T1000 (cell line): ENCODE measurements at regions not wholly inside any gene's neighbourhood (a gene's known extent, or its start where the extent isn't known, plus 50 kb on each side); places are given as distances from the start of the nearest gene placed in this dataset.

ENCODE experiments used
- DNase-seq: peaks from one replicate; lab custom pipeline; 2025; ENCODE audit warnings: mixed read lengths; lab: John Stamatoyannopoulos, UW

DNA sequence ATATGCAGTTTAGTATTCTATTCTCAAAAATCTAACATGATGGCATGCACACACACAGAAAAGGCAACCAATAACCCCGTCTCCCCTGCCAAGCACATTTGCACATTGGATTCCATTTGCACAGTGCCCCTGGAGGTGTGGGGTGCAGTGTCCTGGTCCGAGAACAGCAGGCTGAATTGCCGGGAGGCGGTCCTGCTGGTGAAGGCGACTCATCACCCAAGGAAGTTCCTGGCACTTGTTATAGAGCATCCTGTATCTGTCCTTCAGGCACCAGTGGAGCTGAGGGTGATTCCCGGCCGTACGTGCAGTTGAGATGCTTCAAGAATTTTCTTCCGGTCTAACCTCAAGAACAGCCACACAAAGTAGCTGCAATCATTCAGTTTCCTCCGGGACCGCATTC lies 73.0 kb upstream of the RAB12 start:
- DNase-seq = no peak

DNA sequence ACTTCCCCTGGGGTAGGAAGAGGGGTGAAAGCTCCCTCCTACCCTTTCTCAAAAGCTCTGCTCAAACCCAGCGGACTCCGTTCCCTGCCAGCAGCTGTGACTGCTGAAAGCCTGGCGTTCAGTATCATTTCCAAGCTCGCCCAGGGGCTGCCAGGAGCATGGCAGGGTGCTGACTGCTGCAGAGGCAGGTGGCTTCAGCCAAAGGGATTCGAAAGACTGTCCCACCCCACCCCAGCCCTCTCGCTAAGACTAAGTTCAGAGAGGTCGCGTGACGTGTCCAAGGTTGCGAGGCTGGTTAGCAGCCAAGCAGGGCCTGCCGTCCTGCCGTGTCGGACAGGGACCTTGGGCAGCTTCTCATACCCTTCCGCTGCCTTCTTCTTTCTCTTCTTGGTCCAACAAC lies 72.3 kb upstream of the RAB12 start:
- DNase-seq = no peak

DNA sequence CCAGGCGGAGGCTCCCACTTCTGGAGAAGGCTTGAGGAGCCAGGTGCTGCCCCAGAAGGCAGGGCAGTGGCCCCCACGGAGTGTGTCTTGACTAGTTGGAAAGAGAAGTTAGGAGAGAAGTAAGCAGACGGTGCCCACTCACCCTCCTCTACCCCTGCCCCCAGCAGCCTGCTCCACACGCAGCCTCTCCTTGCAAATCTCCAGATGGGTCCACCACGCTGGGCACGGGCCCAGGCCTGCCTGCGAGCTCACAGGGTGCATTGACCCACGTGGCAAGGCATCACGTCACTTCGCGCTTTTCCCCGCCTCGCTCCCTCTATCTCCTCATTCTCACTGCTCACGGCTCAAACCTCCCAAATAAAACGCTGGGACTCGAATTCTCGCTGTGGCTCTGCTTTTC lies 71.8 kb upstream of the RAB12 start:
- DNase-seq = no peak

DNA sequence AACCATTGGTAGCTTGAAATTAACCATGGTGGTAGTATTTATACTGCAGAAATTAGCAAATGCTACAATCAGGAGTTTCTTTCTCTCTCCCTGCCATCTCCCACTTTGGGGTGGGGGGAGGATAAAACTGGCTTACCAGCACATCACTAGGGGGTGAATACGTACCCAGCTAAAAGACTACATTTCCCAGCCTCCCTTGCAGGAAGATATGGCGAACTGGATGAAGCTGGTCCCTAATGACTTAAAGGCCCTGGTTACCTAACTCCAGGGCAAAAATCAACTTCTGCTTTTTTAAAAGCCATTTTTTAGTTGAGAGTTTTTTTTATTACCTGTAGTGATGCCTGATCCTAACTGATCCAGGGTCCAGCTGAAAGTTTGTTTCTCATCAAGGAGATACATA lies 70.3 kb upstream of the RAB12 start:
- DNase-seq = no peak

DNA sequence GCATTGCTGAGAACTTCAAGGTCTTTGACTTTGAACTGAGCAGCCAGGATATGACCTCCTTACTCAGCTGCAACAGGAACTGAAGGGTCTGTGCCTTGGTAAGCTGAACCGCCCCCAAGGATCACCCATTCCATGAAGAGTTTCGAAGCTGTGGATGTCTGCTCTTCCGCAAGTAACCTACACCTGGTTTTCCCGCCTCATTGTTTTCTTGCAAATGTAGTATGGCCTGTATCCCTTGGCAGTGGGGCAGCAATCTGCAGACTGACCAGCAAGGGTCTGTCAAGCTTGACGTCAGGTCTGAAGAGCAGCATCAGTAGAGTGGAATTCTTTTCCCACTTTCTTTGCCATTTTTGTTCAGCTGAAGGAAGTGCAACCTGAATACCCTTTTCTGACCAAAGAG lies 62.6 kb upstream of the RAB12 start:
- no peak for DNase-seq

DNA sequence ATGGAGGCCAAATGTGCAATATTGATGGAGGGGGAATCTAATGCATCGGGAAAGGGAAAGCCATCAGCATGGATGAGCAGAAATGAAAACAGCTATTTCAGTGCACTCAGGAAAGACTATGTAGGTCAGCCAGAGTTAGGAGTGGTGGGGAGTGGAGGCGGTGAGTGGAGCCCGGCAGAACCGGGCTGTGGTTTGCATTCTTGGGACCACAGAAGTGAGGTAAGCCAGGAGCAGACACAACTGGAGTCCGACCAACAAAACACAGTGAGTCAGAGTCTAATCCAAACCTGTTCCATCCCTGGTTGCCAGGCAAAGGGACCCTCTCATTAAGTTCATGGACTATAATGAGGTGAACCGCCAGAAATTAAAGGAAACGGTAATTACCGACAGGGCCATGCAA lies 61.1 kb upstream of the RAB12 start:
- peak; percentile 27 for DNase-seq

DNA sequence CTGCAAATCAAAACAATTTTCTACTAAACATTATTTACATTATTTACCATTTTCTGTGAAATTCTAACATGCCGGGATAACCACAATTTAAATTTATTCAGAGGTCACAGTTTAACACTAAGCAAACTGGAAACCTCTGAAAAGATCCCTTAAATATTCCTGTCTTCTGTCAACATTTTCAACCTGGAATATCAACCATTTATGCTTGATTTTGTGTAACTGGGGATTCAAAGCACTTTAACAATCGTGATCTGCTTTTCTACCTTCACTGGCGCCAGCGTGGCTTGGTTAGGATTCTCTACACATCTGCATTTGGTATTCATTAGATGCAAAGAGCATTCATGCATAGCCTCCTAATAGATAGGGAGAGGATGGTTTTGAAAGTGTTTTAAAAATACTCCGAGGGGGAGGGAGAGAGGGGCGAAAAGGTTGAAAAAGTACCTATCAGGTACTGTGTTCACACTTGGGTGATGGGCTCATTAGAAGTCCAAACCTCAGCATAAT lies 59.9 kb upstream of the RAB12 start:
- DNase-seq = no peak

DNA sequence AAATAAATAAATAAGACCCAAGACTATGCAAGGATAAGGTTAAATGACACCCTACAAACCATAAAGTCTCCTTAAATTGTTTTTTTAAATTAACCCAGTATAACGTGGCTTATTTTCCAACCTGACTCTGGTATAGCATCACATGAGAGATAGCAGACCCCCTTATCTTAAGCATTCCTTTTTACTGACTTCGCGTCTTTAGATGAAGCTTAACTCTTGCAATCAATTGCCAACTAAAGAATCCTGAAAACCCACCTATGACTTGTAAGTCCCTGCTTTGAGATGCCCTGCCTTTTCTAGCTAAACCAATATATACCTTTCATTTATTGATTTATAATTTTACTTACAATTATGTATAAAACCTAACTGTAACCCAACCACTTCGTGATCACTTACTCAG lies 57.1 kb upstream of the RAB12 start:
- DNase-seq = no peak

DNA sequence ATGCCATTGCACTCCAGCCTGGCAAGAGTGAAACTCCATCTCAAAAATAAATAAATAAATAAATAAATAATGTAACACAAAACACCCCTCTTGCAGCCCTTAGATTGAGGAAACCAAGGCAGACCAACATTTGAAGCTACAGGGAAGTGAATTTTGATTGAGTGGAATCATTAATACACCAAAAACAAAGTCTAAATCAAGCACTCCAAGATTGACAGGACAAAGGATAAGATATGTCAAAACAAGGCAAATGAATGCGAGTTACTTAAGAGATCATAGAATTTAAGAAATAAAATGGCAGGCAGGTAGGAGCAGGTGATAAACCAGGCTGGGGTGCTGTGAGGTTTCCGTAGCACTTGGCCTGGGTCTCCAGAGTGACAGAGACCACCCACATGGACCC lies 54.9 kb upstream of the RAB12 start:
- DNase-seq = no peak

DNA sequence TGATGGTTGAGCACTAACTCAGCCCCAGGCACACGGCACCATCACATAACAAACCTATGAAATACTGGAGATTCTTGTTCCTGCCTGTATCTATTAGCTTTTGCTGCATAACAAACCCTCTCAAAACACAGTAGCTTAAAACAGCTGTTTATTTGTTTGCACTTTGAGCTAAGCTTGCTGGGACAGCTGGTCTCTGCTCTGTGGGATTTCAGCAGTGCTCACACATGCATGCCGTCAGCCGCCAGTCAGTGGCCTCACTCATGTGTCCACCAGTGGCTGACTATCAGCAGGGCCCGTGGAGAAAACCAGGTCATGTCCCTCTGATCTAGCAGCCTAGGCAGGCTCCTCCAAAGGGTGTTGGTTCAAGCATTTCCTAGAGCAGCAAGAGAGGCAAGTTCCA lies 52.8 kb upstream of the RAB12 start:
- no peak for DNase-seq
